ENCODE measurements at regions not wholly inside any gene's neighbourhood (a gene's known extent, or its start where the extent isn't known, plus 50 kb on each side); places are given as distances from the start of the nearest gene placed in this dataset.

DNA sequence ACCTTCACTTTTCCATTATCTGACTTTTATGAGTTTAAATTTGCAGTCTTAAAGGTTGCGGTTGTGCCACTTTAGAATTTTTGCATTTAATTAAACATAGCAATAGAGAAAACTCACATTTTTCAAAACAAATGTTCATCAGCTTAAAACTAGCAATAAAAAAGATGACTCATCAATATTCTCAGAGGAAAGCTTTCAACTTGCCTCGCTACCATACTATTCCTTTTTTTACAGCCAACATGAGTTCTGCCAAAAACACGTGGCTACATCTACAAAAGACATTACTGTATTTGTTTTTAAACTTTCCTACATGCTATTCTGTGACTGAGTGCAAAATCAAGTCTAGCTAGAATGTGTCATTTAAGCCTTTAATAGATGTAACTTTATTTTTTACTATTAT lies 497.1 kb downstream of the RPS29 start:
- TF ChIP-seq CTCF (conservative IDR thresholded peaks at IDR 0.05 in 1 of 2, IDR thresholded peaks at IDR 0.05 in 1 of 2; ENCODE audit: extremely low read depth in 1 of 2, insufficient read depth in 1 of 2, low read depth in 1 of 2, low read length in 2 of 2) (no peak), EZH2 (IDR thresholded peaks at IDR 0.05; ENCODE audit: borderline replicate concordance, low read length) (no peak)

Measured in mammary epithelial cell (primary cell).